ENCODE measurements at regions not wholly inside any gene's neighbourhood (a gene's known extent, or its start where the extent isn't known, plus 50 kb on each side); places are given as distances from the start of the nearest gene placed in this dataset.
"Not testable (repeated sequence)": the region's sequence is repeated elsewhere in the genome, so short reads cannot be mapped to it uniquely, and the experiment has no call there.

DNA sequence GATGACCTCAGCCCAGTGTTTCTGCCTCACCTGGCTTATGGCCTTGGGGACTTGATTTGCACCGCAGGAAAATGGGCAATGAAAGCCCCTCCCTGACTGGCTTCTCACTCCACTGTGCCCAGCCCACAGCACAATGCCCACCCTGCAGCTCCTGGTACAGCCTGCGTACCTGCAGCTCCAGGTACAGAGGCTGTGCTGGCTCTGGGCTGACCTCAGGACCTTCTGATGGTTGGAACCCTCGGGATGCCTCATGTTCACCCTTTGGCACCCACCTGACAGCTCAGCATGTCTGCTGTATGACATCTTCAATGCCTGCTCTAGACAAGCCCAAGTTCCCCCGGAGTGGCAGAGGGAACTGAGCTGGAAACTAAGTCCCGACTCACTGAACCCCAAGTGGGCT lies 87.1 kb downstream of the ALG10 start:
- no peak for TF ChIP-seq ZFX (IDR thresholded peaks at IDR 0.05)
- TF ChIP-seq, protein P1, sequence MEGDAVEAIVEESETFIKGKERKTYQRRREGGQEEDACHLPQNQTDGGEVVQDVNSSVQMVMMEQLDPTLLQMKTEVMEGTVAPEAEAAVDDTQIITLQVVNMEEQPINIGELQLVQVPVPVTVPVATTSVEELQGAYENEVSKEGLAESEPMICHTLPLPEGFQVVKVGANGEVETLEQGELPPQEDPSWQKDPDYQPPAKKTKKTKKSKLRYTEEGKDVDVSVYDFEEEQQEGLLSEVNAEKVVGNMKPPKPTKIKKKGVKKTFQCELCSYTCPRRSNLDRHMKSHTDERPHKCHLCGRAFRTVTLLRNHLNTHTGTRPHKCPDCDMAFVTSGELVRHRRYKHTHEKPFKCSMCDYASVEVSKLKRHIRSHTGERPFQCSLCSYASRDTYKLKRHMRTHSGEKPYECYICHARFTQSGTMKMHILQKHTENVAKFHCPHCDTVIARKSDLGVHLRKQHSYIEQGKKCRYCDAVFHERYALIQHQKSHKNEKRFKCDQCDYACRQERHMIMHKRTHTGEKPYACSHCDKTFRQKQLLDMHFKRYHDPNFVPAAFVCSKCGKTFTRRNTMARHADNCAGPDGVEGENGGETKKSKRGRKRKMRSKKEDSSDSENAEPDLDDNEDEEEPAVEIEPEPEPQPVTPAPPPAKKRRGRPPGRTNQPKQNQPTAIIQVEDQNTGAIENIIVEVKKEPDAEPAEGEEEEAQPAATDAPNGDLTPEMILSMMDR (conservative IDR thresholded peaks at IDR 0.05): no peak
- H3K27ac ChIP-seq: no peak overlapping the region

DNA sequence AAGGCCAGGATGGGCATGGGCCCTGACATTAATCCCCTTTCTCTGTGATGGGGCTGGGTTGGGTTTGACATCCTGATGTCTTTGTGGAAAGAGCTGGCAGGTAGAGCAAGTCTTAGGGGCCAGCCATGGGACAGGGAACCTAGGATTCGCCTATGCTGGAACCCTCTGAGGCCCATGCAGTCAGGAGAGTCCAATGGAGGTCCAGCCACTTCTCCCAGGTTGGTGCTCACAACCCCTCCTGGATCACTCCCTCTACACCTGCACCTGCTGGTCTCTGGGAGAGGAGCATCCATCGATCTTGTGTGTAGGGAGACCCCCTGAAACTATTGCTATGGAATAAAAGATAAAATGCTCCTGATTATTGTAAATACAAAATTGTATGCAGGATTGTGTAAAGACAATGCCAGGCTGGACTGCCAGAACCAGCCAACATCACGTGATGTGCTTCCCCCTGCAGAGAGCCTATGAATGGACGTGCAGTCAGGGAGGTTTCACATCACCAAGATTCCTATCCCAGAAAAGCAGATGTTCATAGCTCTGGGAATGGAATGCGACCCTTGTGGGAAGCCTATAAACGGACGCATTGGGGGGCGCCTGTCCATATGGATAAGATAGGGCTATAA lies 87.7 kb downstream of the ALG10 start:
- H3K27ac ChIP-seq: peak overlapping the region; percentile 29; the same call in 1 of the 2 replicates

DNA sequence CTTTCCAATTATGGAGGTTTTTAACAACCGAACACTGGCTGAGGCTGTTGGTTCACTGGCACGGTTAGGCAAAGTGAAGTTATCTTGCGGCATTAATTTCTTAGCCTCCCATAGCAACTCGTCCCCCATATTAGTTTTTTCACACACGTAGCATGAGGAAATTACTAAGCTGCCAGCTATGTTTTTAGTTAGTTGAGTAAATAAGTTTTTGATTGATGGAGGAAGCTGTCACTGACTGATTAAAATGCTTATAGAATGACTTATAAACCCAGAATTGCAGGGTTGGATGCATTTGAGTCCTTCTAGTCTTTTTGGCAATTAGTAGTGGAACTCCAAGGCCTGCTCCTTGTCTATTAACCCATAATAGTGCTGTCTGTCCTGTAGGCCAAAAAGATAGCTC lies 97.1 kb downstream of the ALG10 start:
- no peak for TF ChIP-seq ZFX (IDR thresholded peaks at IDR 0.05)
- TF ChIP-seq, protein P1 (conservative IDR thresholded peaks at IDR 0.05): no peak
- H3K27ac ChIP-seq: no peak overlapping the region

DNA sequence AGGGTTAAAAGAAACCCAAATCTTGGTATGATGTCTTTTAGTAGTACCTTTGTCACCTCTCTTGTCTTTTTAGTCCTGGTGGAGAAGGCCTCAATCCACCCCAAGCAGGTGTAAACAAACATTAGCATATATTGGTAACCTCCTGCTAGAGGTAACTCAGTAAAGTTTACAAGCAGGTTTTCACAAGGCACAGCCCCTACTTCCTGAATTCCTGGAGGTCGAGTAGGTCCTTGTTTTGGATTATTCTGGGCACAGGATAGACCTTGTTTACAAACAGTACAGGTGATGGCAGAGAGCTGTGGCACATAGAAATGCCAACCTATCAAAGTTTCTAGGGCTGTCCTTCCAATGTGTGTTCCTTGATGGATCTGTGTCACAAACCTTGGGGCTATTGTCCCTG lies 99.1 kb downstream of the ALG10 start:
- H3K27ac ChIP-seq: no peak overlapping the region
- no peak for TF ChIP-seq ZFX (IDR thresholded peaks at IDR 0.05)
- TF ChIP-seq, protein P1 (conservative IDR thresholded peaks at IDR 0.05): no peak

DNA sequence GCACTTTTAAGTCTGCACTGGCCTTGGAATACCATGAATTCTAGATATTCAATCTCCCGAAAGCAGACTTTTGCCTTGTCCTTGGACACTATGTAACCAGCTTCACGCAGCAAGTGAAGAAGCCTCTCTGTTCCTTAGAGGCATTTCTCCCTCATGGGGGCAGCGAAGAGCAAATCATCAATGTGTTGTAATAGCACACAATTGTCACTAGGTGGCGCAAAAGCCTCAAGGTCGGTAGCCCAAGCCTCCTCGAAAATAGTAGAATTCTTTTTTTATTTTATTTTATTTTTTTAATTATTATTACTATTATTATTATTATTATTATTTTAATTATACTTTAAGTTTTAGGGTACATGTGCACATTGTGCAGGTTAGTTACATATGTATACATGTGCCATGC lies 100.8 kb downstream of the ALG10 start:
- TF ChIP-seq, protein P1 (conservative IDR thresholded peaks at IDR 0.05): peak; percentile 84
- not testable (repeated sequence) for H3K27ac ChIP-seq

DNA sequence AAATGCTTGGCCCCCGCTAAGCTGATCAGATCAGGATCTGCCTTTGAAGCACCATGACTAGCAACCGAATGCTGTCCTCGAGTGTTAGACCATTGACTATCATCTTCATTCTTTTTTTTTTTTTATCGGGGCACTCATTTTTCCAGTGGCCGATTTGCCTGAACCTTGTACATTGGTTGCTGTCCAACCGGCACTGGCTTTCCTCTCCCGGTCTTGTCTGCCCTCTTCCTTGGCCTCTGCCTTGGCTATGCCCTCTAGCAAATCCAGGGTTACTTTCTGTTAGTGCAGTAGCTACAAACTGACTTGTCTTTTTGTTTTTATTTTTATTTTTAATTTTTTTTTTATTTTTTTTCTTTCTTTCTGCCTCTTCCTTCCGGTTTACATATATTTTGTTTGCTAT lies 102.3 kb downstream of the ALG10 start:
- TF ChIP-seq, protein P1 (conservative IDR thresholded peaks at IDR 0.05): no peak
- no peak for TF ChIP-seq ZFX (IDR thresholded peaks at IDR 0.05)
- H3K27ac ChIP-seq: no peak overlapping the region

DNA sequence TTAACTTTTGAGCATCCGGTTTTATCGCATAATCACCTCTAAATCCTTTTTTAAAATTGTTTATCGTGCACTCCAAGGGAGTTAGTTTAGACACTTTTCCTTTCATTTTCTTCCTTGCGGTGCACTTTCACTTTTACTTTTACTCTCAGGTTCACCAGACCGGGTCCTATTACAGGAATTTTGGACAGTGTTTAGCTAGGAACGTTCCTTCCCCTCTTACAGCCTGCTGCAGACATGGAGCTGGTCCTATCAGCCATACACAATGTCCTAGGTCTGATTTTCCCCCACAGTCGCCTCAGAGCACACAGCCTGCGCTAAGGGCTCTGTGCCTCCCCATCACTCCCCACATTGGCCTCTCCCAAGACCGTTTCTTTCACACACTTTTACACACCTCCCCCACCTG lies 103.9 kb downstream of the ALG10 start:
- H3K27ac ChIP-seq: no peak overlapping the region
- TF ChIP-seq, protein P1 (conservative IDR thresholded peaks at IDR 0.05): no peak
- no peak for TF ChIP-seq ZFX (IDR thresholded peaks at IDR 0.05)

DNA sequence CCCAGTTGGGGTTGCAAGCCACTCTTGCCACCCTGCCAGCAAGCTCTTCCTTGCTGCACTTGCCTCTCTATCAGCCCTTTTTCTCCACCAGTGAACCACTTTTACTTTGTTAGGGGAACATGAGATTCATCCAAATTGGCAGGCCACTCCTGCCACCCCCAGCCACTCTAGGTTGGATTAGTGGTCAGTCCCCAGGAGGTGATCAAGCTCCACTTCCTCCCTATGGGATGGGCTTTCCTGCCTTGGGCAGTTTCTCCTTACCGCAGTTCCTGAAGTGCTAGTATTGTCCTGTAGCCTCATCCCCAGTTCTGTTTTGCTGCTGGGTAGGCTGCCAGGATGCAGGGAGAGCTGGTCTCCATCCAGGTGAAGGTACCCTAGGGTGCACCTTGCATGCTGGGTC lies 104.5 kb downstream of the ALG10 start:
- no peak overlapping the region for H3K27ac ChIP-seq
- no peak for TF ChIP-seq ZFX (IDR thresholded peaks at IDR 0.05)
- TF ChIP-seq, protein P1 (conservative IDR thresholded peaks at IDR 0.05): no peak

DNA sequence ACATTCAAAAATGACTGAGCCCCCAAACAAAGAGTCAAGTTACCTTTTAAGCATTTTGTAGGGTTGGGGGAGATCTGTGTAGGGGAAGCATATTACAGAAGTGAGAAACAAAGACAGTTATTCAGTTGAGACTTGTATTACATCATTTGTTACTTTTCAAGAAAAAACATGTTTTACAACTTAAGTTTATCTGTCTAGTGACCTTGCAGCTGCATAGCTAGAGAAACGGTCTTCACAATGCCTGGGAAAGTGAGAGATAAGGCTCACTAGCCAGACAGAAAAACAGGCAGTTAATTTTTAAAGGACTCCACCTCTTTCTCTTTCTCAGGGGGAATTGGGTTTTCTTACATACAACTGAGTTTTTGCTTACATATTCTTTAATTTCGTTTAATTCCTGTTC lies 105.1 kb downstream of the ALG10 start:
- H3K27ac ChIP-seq: not testable (repeated sequence)
